A172 (cell line): ENCODE measurements at regions not wholly inside any gene's neighbourhood (a gene's known extent, or its start where the extent isn't known, plus 50 kb on each side); places are given as distances from the start of the nearest gene placed in this dataset.
"Not testable (repeated sequence)": the region's sequence is repeated elsewhere in the genome, so short reads cannot be mapped to it uniquely, and the experiment has no call there.

Experiments
- DNase-seq: peaks from one replicate; pipeline ENCODE4 v3.0.0-alpha.2; 2015; ENCODE audit warnings: low spot score

DNA sequence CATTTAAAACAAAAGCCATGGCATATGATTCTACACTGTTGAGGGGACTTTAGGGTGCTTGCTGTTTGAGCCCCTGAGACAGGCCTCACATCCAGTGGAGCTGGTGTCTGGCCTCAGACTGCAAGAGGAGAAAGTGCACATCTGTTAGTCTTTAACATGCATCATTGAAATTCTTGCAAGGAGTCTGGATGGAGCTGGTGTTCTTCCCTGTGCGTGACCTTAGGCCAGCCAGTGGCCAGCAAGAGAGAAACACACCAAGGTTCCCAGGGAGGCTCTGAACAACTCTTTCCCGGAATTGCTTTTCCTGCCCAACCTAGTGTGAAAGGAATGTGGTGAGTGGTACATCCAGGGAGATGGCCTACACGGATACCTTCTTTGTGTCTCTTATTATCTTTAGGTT lies 282.8 kb upstream of the TNC start:
- no peak for DNase-seq

DNA sequence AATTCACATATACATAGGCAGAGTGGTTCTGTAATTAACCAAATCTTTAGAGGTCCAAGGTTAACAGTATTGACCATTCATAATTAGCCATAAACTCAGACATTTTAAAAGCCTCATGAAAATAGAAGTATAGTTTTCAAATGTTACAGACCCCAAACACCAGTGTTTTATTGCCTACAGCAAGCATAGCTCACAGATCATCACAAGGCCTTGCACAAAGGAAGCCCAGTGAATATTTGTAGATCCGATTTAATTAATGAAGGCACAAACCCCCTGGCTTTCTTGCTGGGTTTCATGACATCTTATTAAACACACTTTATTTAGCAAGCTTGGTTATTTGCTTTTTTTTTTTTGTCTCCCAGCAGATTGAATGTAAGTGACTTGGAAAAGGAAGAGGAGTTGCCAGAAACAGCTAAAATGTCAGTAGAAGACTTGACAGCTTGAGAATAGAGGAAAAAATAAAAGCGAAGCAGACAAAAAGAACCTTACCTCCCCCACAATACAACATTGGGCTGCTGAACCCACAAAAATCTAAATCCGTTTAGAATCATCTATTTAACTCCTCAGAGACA lies 283.9 kb upstream of the TNC start:
- no peak for DNase-seq

DNA sequence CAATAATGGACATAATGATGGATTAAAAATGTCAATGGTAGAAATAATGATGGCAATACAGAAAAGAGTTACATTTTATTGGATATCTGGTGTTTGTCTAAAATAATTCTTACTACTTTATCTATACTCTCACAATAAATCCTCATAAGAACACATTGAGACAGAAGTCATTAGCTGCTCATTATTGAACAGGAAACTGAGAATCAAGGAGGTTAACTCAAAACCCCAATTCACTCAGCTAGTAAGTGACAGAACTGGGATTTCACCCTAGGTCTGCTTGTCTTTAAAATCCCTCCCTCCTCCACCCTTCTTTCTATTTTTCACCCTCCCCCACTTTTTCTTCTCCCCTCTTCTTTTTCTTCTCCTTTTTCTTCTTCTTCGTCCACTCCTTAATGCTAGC lies 285.8 kb upstream of the TNC start:
- no peak for DNase-seq

DNA sequence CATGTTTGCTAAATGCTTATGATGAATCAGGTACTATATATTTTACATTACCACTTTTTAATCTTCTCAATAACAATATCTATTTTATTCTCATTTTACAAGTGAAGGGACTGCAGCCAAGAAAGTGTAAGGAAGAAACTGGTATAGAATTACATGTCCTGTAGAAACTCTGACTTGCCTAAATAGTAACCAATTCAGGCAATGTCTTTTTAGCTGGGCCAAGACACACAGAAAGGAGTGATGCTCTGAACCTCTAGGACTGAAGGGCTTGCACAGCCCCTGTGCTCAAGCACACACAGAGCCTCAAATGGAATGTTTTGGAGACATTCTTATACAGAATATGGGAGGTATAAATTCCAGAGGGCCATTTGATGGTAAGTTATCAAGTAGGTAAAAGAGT lies 286.4 kb upstream of the TNC start:
- DNase-seq, result no peak

GRCh38 chr9:115411516-115411915 lies 293.6 kb upstream of the TNC start:
- no peak for DNase-seq

DNA sequence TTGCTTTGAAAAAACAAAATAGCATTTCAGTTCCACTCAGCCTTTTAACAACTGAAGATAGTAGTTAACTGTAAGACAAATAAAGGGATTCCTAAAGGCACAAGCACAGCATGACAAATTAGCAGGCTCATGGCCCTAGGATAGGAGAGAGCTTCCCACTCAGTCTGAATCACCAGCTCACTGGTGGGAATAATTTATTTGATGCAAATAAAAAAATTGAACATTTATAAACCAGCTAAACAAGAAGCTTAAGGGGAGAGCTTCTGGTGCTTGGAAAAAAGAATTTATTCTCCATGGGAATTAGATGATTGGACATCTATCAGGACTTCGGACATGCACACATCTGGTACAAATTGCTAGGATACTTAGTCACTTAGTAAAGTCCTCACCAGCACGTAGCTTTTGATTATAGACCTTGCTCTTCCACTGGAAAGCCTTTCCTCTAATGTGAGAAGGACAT lies 294.1 kb upstream of the TNC start:
- no peak for DNase-seq

DNA sequence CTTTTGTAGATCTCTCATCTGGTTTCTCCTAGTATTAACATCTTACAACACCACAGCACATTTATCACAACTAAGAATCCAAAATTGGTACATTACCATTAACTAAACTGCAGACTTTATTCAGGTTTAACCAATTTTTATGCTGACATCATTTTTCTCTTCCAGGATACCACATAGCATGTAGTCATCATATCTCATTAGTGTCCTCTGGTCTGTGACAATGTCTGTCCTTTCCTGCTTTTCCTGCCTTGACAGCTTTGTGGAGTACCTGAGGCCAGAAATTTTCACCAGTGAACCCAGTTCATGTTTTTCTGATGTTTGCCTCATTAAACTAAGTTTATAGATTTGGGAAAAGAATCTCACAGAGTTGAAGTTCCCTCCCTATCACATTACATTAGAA lies 294.7 kb upstream of the TNC start:
- DNase-seq, result no peak

- DNase-seq, result no peak
Observed at GRCh38 chr9:115413304-115413703, 295.3 kb upstream of the TNC start.

GRCh38 chr9:115413766-115414382 lies 295.9 kb upstream of the TNC start:
- no peak for DNase-seq

- DNase-seq, result no peak
Observed at GRCh38 chr9:115414561-115414960, 296.6 kb upstream of the TNC start.

DNA sequence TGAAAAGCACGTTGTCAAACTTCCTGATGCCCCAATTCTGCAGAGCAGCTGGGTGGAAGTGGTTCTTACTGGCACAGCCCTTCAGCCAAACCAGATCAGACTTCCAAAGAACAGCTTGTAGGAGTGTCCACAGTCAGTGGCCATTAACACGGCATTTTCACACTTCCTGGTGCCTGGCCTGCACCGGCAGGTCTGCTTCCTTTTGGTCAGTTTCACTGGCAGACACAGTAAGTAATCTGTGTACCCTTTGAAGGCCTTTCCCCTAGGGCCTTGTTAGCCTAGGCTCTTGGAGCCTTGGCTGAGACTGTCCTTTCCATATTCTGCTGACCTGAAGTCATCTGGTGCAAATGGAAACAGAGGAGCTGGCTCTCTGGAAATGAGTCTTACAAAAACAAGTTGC lies 297.5 kb upstream of the TNC start:
- DNase-seq, result no peak

GRCh38 chr9:115416299-115416698 lies 298.3 kb upstream of the TNC start:
- no peak for DNase-seq

- DNase-seq, result not testable (repeated sequence)
Observed at GRCh38 chr9:115418181-115418580, 300.2 kb upstream of the TNC start.

DNA sequence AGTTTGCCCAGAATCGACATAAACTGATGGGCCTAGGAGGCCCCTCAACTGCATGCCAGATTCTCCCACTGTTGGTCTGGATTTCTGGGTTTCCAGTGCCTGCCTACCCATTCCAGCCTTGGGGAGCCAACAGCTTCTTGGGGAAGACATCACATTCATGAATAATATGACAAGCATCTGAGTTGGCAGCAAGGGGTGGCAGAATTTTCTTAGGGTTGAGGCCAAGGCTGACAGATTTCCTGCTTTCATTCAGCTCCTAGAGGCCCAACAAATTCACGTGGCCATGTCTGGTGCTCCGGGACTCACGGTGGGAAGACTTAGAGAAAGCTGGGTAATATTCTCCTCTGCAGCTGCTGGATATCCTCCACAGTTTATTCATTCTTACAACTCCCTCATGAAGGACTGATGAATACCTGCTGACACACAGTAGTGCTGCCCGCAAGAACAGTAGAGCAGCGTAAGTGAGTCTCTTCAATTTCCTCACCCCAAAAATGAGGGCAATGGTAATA lies 305.0 kb upstream of the TNC start:
- no peak for DNase-seq

DNA sequence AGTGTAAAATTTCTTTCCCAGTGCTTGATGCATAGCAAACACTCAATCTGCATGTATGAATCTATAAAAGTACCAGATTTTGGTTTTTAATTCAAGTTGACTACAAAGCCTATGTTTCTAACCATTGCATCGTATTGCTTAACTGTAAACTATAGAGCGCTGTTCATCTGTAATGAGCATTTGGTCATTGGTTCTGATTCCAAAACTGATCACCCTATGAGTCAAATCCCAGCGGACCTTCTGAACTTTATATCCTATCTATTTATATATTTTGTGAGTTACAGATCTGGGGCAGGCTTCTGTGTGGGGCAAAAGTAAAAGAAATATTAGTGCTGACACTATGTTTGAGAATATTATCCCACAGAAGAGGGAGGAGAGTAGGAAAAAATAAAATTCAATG lies 305.7 kb upstream of the TNC start:
- no peak for DNase-seq

GRCh38 chr9:115425601-115426000 lies 307.6 kb upstream of the TNC start:
- DNase-seq, result no peak

- DNase-seq, result no peak
Observed at GRCh38 chr9:115437418-115437817, 319.5 kb upstream of the TNC start.

DNA sequence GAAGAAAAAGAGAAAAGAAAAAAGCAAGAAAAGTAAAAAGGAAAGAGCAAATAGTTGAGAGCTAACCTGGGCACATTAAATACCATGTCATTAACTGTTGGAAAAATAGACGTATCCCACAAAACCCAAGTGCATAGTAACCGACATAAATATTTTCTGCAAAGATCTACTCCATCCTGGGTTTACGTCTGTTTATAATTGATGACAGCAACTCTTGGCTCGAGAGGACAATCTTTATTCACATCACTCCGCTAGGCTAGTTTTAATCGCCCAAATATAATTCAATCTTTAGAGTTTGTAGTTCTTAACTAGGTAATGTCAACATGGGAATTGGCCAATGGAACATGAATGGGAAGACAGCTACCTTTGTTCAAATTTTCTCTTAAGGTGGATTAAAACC lies 321.7 kb upstream of the TNC start:
- DNase-seq, result no peak

- no peak for DNase-seq
Observed at GRCh38 chr9:115442054-115442453, 324.1 kb upstream of the TNC start.

DNA sequence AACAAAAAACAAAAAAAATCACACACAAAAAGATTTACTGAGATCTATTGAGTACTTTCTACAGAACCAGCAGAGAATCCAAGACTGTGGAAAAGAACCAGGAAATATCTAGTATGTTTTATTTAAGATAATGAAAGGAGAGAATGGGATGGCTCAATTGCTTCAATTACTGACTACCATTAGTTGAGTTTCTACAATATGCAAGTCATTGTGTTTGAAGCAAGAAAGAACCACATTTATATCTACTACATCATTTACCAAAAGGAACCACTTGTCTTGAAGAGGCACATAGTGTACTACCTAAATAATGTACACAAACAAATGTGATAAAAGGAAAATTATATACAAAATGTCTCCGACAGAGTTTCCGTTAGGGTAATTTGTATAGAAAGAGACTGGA lies 325.9 kb upstream of the TNC start:
- no peak for DNase-seq

DNA sequence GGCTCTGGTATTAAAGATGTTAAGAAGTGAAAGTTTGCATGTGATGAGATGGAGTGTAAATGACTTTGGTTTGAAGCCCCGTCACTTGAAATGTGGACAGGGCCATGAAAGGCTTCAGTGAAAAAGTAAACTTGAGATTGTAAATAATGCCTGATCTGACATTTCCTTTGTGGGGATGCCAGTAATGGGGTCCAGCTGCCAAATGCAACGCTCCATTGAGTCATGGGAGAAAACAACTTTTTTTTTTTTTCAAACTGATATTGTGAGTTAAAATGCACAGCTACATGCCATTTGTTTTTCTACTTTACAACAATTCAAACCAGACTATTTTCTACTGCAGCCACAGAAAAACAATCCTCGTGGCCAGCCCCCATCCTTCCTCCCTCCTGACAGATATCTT lies 327.0 kb upstream of the TNC start:
- no peak for DNase-seq

- no peak for DNase-seq
Observed at GRCh38 chr9:115445655-115446054, 327.7 kb upstream of the TNC start.

- no peak for DNase-seq
Observed at GRCh38 chr9:115456515-115456914, 338.6 kb upstream of the TNC start.

- no peak for DNase-seq
Observed at GRCh38 chr9:115461280-115461679, 343.3 kb upstream of the TNC start.
